Brain microvascular endothelial cell (primary cell): ENCODE measurements at regions not wholly inside any gene's neighbourhood (a gene's known extent, or its start where the extent isn't known, plus 50 kb on each side); places are given as distances from the start of the nearest gene placed in this dataset.

Experiments used
- DNase-seq: peaks from one replicate; pipeline ENCODE4 v3.0.0-alpha.2; 2020
- H3K27ac ChIP-seq: fragments of 250-450 bp; sonication (Bioruptor Pico); 2 replicates; pipeline ENCODE4 v1.5.1; 2020; ENCODE audit warnings: mild to moderate bottlenecking, moderate library complexity
- H3K27me3 ChIP-seq: fragments of 250-450 bp; sonication (Bioruptor Pico); replicated peaks from 2 replicates; pipeline ENCODE4 v1.5.1; 2020; ENCODE audit warnings: mild to moderate bottlenecking
- H3K36me3 ChIP-seq: fragments of 250-450 bp; sonication (Bioruptor Pico); replicated peaks from 2 replicates; pipeline ENCODE4 v1.5.1; 2020; ENCODE audit warnings: mild to moderate bottlenecking
- H3K4me3 ChIP-seq: 2 replicates; pipeline ENCODE4 v1.5.1; 2011; ENCODE audit warnings: low read depth, mild to moderate bottlenecking, control low read depth, low read length, moderate library complexity
- in situ Hi-C: cut with HindIII; loops from 2 replicates; pipeline ENCODE4 v1.10.0; 2017; ENCODE audit warnings: low sequenced_read_pairs, low pct_ligation_motif_present
- TF ChIP-seq, protein P1 (sequence below): IDR thresholded peaks from 2 replicates; pipeline ENCODE4 v1.5.1; 2011; ENCODE audit warnings: low read depth, mild to moderate bottlenecking, moderate library complexity, low read length, control low read depth, inconsistent platforms; ENCODE audit errors: missing control alignments

- no peaks in the 10 kb centered on the region for H3K27me3 ChIP-seq
- in situ Hi-C loops: no loop called here
- TF ChIP-seq, protein P1, sequence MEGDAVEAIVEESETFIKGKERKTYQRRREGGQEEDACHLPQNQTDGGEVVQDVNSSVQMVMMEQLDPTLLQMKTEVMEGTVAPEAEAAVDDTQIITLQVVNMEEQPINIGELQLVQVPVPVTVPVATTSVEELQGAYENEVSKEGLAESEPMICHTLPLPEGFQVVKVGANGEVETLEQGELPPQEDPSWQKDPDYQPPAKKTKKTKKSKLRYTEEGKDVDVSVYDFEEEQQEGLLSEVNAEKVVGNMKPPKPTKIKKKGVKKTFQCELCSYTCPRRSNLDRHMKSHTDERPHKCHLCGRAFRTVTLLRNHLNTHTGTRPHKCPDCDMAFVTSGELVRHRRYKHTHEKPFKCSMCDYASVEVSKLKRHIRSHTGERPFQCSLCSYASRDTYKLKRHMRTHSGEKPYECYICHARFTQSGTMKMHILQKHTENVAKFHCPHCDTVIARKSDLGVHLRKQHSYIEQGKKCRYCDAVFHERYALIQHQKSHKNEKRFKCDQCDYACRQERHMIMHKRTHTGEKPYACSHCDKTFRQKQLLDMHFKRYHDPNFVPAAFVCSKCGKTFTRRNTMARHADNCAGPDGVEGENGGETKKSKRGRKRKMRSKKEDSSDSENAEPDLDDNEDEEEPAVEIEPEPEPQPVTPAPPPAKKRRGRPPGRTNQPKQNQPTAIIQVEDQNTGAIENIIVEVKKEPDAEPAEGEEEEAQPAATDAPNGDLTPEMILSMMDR: no peak
- no peaks in the 10 kb centered on the region for H3K36me3 ChIP-seq
- H3K27ac ChIP-seq: no peak overlapping the region
- no peak for DNase-seq
- H3K4me3 ChIP-seq: no peak overlapping the region
These were observed 276.5 kb downstream of the KIF2B start for GRCh38 chr17:54099221-54099620.

DNA sequence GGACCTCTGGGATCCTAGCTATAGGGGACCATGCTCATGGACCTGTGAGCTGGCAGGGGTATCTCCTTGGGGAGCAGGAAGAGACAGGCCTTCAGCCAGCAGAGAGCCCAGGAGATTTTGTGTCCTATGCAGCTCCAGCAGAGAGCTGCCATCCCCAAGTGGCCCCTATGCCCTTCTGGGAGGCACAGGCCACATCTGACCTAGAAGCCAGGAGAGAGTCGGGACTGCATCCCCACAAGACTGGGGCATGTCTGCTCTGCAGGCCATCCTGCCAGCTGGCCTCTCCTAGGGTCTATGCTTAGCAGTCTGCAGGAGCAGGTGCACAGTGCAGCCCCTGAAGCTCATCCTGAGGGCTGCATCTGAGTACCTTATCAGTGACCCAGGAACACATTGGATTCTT, 279.5 kb downstream of the KIF2B start:
- no peak for DNase-seq
- H3K36me3 ChIP-seq: no peaks in the 10 kb centered on the region
- in situ Hi-C loops: no loop called here
- H3K27me3 ChIP-seq: no peaks in the 10 kb centered on the region
- no peak overlapping the region for H3K27ac ChIP-seq
- TF ChIP-seq, protein P1: no peak
- H3K4me3 ChIP-seq: no peak overlapping the region

DNA sequence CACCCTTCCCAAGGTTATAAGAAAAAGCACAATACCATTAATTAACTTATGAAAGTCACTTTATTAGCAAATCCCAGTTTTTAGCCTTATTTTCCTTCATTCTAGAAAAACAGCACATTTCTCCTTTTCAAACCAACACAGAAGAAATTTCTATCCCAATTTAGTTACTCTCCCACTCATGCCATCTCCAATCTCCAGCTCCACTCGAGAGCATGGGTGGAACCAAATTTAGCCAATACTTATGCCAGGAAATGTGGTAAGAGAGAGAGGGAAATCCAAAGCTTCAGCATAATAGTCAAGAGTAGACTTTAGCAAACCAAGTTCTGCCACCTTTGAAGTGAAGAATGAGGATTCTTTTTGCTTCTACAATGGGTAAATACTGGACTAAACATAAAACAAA, 288.8 kb downstream of the KIF2B start:
- TF ChIP-seq, protein P1: no peak
- in situ Hi-C loops: no loop called here
- Histone ChIP-seq H3K27ac (no peak overlapping the region), H3K36me3 (no peaks in the 10 kb centered on the region), H3K4me3 (no peak overlapping the region), H3K27me3 (no peaks in the 10 kb centered on the region)
- no peak for DNase-seq

GRCh38 chr17:54117452-54117851, 294.7 kb downstream of the KIF2B start:
- Histone ChIP-seq H3K4me3 (no peak overlapping the region), H3K27ac (no peak overlapping the region), H3K36me3 (no peaks in the 10 kb centered on the region), H3K27me3 (no peaks in the 10 kb centered on the region)
- TF ChIP-seq, protein P1: no peak
- no peak for DNase-seq
- in situ Hi-C loops: no loop called here

DNA sequence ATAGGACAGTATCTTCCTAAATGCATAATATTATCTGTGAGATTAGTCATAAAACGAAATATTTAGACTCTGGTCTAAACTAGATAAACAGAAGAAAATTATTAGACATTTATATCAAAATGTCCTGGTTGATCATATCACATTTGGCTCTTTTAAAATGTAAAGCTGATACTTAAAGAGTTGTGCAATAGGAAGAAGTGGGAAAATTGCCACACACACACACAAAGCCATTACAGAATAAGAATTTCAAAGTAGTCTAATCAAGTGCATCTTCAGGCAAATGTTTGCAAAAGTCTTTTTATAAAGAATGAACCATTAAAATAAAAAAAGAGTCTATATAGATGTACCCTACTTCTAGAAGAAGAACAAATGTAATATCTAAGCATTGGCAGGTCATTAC, 301.7 kb downstream of the KIF2B start:
- TF ChIP-seq, protein P1: no peak
- in situ Hi-C loops: no loop called here

GRCh38 chr17:54153423-54153822, 330.7 kb downstream of the KIF2B start:
- H3K4me3 ChIP-seq: no peak overlapping the region
- in situ Hi-C loops: no loop called here
- TF ChIP-seq, protein P1: no peak
- H3K27me3 ChIP-seq: no peaks in the 10 kb centered on the region
- no peak overlapping the region for H3K27ac ChIP-seq
- H3K36me3 ChIP-seq: no peaks in the 10 kb centered on the region
- no peak for DNase-seq

More for the DNA sequence above, 301.7 kb downstream of the KIF2B start:
- Histone ChIP-seq H3K4me3 (no peak overlapping the region), H3K27ac (no peak overlapping the region), H3K36me3 (no peaks in the 10 kb centered on the region), H3K27me3 (no peaks in the 10 kb centered on the region)
- DNase-seq: no peak
